Suprapubic skin (tissue), 4 donors: ENCODE measurements at regions not wholly inside any gene's neighbourhood (a gene's known extent, or its start where the extent isn't known, plus 50 kb on each side); places are given as distances from the start of the nearest gene placed in this dataset.

Source experiments
- DNase-seq, 2 donors: peaks; one replicate each; pipeline ENCODE4 v3.0.0-alpha.2; 2019; ENCODE audit warnings: low spot score in 2 of 2
- H3K27ac ChIP-seq: fragments of 200-600 bp; sonication (generic); one replicate; pipeline ENCODE4 v1.5.1; 2019
- H3K27me3 ChIP-seq: fragments of 200-600 bp; sonication (generic); one replicate; pipeline ENCODE4 v1.5.1; 2019
- H3K36me3 ChIP-seq: fragments of 200-600 bp; sonication (generic); one replicate; pipeline ENCODE4 v1.5.1; 2019
- H3K4me1 ChIP-seq: fragments of 200-600 bp; sonication (generic); one replicate; pipeline ENCODE4 v1.5.1; 2019
- H3K4me3 ChIP-seq: fragments of 200-600 bp; sonication (generic); one replicate; pipeline ENCODE4 v1.5.1; 2019; ENCODE audit warnings: mild to moderate bottlenecking
- H3K9me3 ChIP-seq: fragments of 200-600 bp; sonication (generic); one replicate; pipeline ENCODE4 v1.5.1; 2019
- EP300 ChIP-seq: sonication (generic); formaldehyde crosslinking; IDR thresholded peaks from one replicate; pipeline ENCODE4 v1.6.1; 2017; ENCODE audit warnings: antibody characterized with exemption
- POLR2A ChIP-seq, 2 donors: fragments of 450-650 bp; IDR thresholded peaks; one replicate each; pipeline ENCODE4 v1.6.1; 2017; ENCODE audit warnings: antibody characterized with exemption in 2 of 2, mild to moderate bottlenecking in 2 of 2, moderate library complexity in 2 of 2
- POLR2AphosphoS5 ChIP-seq, 3 donors: sonication (generic); formaldehyde crosslinking; IDR thresholded peaks; one replicate each; pipeline ENCODE4 v1.6.1; 2017; ENCODE audit warnings: antibody characterized with exemption in 3 of 3
- WGBS: methylation state at CpG from one replicate; pipeline ENCODE4 v1.1.5; 2018; 5-methylcytosine and 5-hydroxymethylcytosine counted together
- TF ChIP-seq, protein P1 (sequence below), 2 donors: fragments of 200-600 bp in 1 of 2; fragments of 450-650 bp in 1 of 2; sonication (generic) in 1 of 2; IDR thresholded peaks; one replicate each; pipeline ENCODE4 v1.5.1; 2016 to 2019; ENCODE audit warnings: antibody characterized with exemption in 2 of 2, mild to moderate bottlenecking in 1 of 2, moderate library complexity in 1 of 2

DNA sequence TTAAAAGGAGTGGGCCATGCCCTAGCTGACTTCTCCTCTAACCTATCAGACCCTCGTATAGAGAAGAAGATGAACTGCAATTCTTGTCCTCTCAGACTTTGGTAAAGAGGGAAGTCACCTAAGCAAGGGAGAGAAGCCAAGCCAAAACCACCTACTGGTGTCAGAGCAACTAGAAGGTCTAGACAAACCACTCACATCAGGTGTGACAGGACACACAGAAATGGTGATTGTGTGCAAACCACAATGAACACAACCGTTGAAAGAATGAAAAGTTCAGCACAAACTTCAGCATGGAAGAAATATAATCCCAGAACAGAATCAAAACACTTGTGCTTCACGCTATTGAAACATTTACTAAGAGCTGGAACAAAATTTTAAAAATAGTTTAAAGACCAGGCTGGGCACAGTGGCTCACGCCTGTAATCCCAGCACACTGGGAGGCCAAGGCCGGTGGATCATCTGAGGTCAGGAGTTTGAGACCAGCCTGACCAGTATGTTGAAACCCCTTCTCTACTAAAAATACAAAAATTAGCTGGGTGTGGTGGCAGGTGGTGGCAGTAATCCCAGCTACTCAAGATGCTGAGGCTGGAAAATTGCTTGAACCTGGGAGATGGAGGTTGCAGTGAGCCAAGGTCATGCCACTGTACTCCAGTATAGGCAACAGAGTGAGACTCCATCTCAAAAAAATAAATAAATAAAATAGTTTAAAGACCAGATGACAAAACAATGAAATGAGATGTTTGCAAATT is 56.2 kb upstream of the NTF3 start:
- 80% methylated on average over 5 of the region's 5 CpGs for WGBS
- Histone ChIP-seq H3K36me3 (no peaks in the 10 kb centered on the region), H3K9me3 (no peaks in the 10 kb centered on the region), H3K4me1 (no peaks in the 10 kb centered on the region), H3K27me3 (peaks cover 9% of the 10 kb centered on the region), H3K4me3 (no peak overlapping the region), H3K27ac (no peak overlapping the region)
- TF ChIP-seq EP300 = no peak
- TF ChIP-seq, protein P1, sequence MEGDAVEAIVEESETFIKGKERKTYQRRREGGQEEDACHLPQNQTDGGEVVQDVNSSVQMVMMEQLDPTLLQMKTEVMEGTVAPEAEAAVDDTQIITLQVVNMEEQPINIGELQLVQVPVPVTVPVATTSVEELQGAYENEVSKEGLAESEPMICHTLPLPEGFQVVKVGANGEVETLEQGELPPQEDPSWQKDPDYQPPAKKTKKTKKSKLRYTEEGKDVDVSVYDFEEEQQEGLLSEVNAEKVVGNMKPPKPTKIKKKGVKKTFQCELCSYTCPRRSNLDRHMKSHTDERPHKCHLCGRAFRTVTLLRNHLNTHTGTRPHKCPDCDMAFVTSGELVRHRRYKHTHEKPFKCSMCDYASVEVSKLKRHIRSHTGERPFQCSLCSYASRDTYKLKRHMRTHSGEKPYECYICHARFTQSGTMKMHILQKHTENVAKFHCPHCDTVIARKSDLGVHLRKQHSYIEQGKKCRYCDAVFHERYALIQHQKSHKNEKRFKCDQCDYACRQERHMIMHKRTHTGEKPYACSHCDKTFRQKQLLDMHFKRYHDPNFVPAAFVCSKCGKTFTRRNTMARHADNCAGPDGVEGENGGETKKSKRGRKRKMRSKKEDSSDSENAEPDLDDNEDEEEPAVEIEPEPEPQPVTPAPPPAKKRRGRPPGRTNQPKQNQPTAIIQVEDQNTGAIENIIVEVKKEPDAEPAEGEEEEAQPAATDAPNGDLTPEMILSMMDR (IDR thresholded peaks at IDR 0.05) = no peak
- no peak for TF ChIP-seq POLR2AphosphoS5 (IDR thresholded peaks at IDR 0.05)
- TF ChIP-seq POLR2A (IDR thresholded peaks at IDR 0.05) = no peak
- DNase-seq = no peak

- TF ChIP-seq POLR2AphosphoS5 (IDR thresholded peaks at IDR 0.05) (no peak), POLR2A (IDR thresholded peaks at IDR 0.05) (no peak), EP300 (no peak)
- TF ChIP-seq, protein P1 (IDR thresholded peaks at IDR 0.05) = no peak
- no peak for DNase-seq
- WGBS = 64% methylated on average over 5 of the region's 5 CpGs
Observed at GRCh38 chr12:5376591-5377207, 55.2 kb upstream of the NTF3 start.

DNA sequence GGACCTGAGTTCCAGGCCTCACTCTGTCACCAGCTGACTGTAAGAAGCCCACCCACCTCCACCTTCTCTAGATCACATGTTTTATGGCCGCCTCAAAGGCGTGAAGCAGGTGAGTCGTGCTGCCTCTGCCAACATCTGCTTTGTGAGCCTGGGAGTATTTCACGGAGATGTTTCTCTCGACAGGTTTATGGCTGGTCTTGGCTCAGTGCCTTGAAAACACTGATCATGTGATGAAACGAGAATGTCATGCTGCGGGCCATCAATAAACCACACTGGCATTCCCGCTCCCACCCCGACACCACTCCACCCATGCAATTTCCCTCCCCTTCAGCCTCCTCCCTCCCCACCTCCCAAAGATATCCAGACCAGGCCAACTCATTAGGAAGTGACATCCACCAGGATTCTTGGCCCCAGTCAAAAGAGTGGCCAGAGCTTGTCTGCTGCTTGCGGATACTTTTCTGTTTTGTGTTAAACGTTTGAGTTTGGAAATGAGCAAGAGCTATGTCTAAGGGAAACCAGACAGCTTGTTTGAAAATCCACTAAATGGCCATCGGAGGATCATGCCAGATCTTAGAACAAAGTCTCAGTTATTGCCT is 53.8 kb upstream of the NTF3 start:
- DNase-seq = no peak
- whole genome bisulfite sequencing = 24% methylated on average over 12 of the region's 12 CpGs
- TF ChIP-seq, protein P1 (IDR thresholded peaks at IDR 0.05) = no peak
- TF ChIP-seq EP300 (no peak), POLR2A (IDR thresholded peaks at IDR 0.05) (no peak), POLR2AphosphoS5 (IDR thresholded peaks at IDR 0.05) (no peak)
- no peak overlapping the region for H3K27ac ChIP-seq
- no peaks in the 10 kb centered on the region for H3K9me3 ChIP-seq
- H3K4me1 ChIP-seq = no peaks in the 10 kb centered on the region
- H3K36me3 ChIP-seq = no peaks in the 10 kb centered on the region
- peaks cover 14% of the 10 kb centered on the region for H3K27me3 ChIP-seq
- H3K4me3 ChIP-seq = no peak overlapping the region

More at GRCh38 chr12:5376591-5377207, 55.2 kb upstream of the NTF3 start:
- Histone ChIP-seq H3K4me3 (no peak overlapping the region), H3K4me1 (no peaks in the 10 kb centered on the region), H3K27ac (no peak overlapping the region), H3K27me3 (peaks cover 9% of the 10 kb centered on the region), H3K9me3 (no peaks in the 10 kb centered on the region), H3K36me3 (no peaks in the 10 kb centered on the region)

DNA sequence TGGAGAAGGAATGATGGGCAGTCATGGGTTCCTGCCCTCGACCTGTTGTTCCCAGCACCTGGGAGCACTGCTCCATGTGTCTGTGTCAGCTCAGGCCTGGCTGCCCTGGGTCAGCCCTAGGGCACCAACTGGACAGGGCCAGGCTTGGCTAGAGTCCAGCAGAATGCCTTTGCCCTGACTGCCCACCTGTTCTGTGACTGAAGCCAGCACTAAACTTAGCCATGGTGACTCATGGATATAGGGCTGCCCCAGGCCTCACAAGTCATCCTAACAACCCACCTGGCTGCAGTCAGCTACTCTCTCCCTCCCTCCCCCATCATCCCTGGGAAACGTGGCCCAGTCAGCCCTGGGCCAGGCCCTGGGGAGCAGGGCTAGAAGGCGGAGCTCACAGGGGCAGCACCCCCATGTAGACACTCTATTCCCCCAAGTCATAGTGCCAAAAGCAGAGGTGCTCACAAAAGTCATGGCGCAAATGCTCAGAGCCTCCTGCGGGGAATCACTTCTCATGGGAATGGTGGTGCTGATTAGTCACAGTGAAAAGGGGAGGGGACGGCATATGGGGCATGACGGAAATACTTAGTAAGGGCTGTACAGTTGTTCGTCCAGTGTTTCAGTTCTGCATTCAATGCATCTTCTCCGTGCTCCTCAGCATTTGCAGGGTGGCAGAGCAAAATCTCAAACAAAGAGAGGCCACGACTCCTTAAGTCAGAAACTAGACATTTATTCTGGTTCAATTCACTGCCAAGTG is 52.0 kb upstream of the NTF3 start:
- 78% methylated on average over 9 of the region's 10 CpGs for WGBS
- H3K36me3 ChIP-seq = no peaks in the 10 kb centered on the region
- no peak overlapping the region for H3K4me3 ChIP-seq
- H3K27ac ChIP-seq = no peak overlapping the region
- TF ChIP-seq POLR2A (IDR thresholded peaks at IDR 0.05) (no peak), EP300 (no peak), POLR2AphosphoS5 (IDR thresholded peaks at IDR 0.05) (no peak)
- TF ChIP-seq, protein P1 (IDR thresholded peaks at IDR 0.05) = no peak
- H3K9me3 ChIP-seq = no peaks in the 10 kb centered on the region
- no peaks in the 10 kb centered on the region for H3K4me1 ChIP-seq
- DNase-seq = no peak
- peaks cover 14% of the 10 kb centered on the region for H3K27me3 ChIP-seq
